GM19023 (cell line): ENCODE measurements at regions not wholly inside any gene's neighbourhood (a gene's known extent, or its start where the extent isn't known, plus 50 kb on each side); places are given as distances from the start of the nearest gene placed in this dataset.

ENCODE experiments used
- ATAC-seq: cut with Tn5 transposase; IDR thresholded peaks from one replicate; pipeline ENCODE4 v1.9.1; 2021; ENCODE audit warnings: mild to moderate bottlenecking, moderate library complexity; ENCODE audit not compliant: unreplicated experiment

DNA sequence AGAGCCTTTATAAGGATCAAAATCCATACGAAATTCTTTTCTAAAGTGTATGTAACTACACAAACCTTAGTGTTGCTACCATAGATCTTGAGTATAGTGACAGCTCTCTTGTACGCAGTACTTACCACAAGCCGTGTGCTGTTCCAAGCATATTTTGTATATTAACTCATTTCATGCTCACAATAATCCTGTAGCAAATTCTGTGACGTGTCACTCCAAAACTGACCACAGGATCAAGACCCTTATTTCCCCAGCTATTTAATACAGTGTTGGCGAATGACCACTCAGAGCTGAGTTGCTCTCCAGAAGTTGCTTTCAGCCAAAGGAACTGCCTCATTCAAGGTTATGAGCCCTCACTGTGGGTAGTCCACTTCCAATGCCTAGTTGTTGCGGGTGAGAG lies 169.8 kb downstream of the BTG1 start:
- ATAC-seq, result no peak

GRCh38 chr12:91974541-91975085 lies 171.0 kb downstream of the BTG1 start:
- ATAC-seq, result no peak

- ATAC-seq, result no peak
Observed at GRCh38 chr12:91973813-91974212, 171.8 kb downstream of the BTG1 start.

GRCh38 chr12:91972896-91973295 lies 172.8 kb downstream of the BTG1 start:
- no peak for ATAC-seq

GRCh38 chr12:91968777-91969171 lies 176.9 kb downstream of the BTG1 start:
- ATAC-seq, result no peak

- no peak for ATAC-seq
Observed at GRCh38 chr12:91968076-91968776, 177.4 kb downstream of the BTG1 start.

- ATAC-seq, result no peak
Observed at GRCh38 chr12:91967590-91967989, 178.1 kb downstream of the BTG1 start.

GRCh38 chr12:91965781-91966180 lies 179.9 kb downstream of the BTG1 start:
- ATAC-seq, result no peak

GRCh38 chr12:91964501-91964900 lies 181.1 kb downstream of the BTG1 start:
- ATAC-seq, result no peak

DNA sequence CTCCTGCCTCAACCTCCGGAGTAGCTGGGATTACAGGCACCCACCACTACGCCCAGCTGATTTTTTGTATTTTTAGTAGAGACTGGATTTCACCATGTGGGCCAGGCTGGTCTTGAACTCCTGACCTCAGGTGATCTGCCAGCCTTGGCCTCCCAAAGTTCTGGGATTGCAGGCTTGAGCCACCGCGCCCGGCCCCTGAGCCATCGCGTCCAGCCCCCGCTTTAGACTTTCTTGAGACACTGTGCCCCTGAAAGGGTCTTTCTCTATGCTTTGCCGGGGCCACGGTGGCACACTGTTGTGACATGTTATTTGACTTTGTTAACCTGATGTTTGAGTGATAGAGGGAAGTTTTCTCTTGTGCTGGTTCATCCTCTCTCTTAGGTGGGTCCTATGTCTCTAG lies 186.4 kb downstream of the BTG1 start:
- ATAC-seq, result no peak

GRCh38 chr12:91958816-91959215 lies 186.8 kb downstream of the BTG1 start:
- no peak for ATAC-seq

GRCh38 chr12:91954747-91955146 lies 190.9 kb downstream of the BTG1 start:
- ATAC-seq, result no peak

- ATAC-seq, result no peak
Observed at GRCh38 chr12:91954326-91954725, 191.3 kb downstream of the BTG1 start.

DNA sequence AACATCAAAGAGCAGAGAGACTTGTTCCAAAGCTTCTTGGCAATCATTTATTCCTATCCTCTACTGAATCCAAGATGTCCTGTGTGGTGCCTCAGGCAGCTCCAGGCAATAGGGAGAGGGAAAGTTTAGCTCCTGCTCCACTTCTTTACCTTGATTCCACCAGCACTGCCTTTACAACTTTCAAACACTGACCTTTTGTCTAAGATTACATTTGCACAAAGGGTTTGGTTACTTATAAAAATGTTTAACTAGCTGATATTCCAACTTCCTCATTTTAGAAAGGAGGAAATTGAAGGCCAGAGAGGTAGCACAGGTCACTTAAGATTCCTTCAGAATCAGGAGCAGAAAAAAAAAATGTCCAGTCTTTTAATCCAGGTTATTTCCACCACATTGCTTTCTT lies 192.7 kb downstream of the BTG1 start:
- no peak for ATAC-seq

GRCh38 chr12:91951571-91951970 lies 194.1 kb downstream of the BTG1 start:
- no peak for ATAC-seq

DNA sequence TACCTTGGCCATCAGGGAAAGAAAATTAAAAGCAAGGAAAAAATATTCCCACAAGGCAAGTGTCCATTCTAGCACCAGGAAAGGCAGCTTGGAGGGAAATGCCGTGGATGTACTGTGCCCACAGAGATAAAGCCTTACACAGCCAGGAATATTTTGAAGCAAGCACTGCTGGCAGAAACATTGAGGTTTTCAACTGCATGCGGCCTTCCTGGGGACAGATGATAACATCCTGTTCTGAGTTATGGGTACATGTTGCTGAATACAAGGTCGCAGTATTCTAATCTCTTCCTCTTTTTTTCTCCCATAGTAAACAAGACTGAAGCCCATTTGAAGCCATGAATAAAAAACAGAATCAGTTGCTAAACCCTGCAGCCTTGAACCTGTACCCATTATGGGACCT lies 197.1 kb downstream of the BTG1 start:
- ATAC-seq, result no peak

DNA sequence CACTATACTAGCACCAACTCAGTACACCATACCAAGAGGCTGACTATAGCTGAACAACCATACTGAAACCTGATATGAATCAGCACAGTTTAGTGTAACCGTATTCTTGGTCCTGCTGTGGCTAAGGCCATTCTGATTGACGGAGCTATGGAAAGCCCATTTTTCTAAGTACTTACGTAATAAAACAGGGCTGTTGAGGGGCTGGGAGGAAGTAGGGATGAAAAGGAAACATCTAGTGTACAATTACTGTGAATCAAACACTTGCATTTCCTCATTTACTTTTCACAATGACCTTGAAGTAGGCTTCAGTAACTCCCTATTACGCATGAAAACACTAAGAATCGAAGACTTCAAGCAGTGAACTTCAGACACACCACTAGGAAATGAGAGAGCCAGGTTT lies 198.2 kb downstream of the BTG1 start:
- peak; percentile 75 for ATAC-seq

GRCh38 chr12:91944637-91945036 lies 201.0 kb downstream of the BTG1 start:
- ATAC-seq, result no peak

GRCh38 chr12:91940826-91941570 lies 204.6 kb downstream of the BTG1 start:
- no peak for ATAC-seq

GRCh38 chr12:91940322-91940721 lies 205.3 kb downstream of the BTG1 start:
- ATAC-seq, result no peak

- no peak for ATAC-seq
Observed at GRCh38 chr12:91937706-91938105, 207.9 kb downstream of the BTG1 start.

DNA sequence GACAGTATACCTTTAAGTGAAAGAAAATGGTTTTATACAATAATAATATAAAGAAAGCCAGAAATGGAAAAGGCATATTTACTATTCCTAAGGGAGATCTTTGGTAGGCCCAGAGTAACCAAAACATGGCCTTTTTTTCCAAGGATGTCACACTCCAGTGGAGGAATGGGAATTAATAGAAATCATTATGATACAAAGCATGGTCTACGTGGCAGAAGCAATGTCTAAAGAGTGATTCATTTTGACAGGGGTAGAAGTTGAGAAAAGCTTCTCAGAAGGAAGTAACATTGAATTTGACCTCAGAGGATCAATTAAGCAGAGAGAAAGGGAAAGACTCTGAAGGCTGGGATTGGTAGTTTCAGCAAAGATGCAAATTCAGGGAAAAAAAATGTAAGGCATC lies 208.6 kb downstream of the BTG1 start:
- no peak for ATAC-seq
